ENCODE measurements at regions not wholly inside any gene's neighbourhood (a gene's known extent, or its start where the extent isn't known, plus 50 kb on each side); places are given as distances from the start of the nearest gene placed in this dataset.

GRCh38 chr5:155193029-155193428 lies 179.5 kb downstream of the KIF4B start:
- Histone ChIP-seq H3K4me2 (ENCODE audit: insufficient read depth, low read length) (no peak overlapping the region), H3K36me3 (ENCODE audit: control insufficient read depth in 2 of 2, extremely low read depth in 1 of 2, insufficient read depth in 2 of 2, low read length in 2 of 2) (no peaks in the 10 kb centered on the region), H3K27ac (ENCODE audit: insufficient read depth, low read depth, low read length) (no peak overlapping the region), H3K79me2 (ENCODE audit: control insufficient read depth, insufficient read depth, low read length) (no peaks in the 10 kb centered on the region), H3K27me3 (ENCODE audit: control insufficient read depth in 2 of 2, insufficient read depth in 2 of 2, low read length in 2 of 2) (no peaks in the 10 kb centered on the region), H3K9me1 (replicated peaks; ENCODE audit: control insufficient read depth, extremely low read depth, insufficient read depth, low read length) (no peaks in the 10 kb centered on the region), H4K20me1 (replicated peaks; ENCODE audit: control insufficient read depth, extremely low read depth, insufficient read depth, low read length) (no peaks in the 10 kb centered on the region), H3K4me1 (ENCODE audit: control insufficient read depth, extremely low read depth, insufficient read depth, low read length) (no peaks in the 10 kb centered on the region), H3K9me3 (replicated peaks; ENCODE audit: control insufficient read depth, insufficient read depth, low read length) (no peaks in the 10 kb centered on the region), H3K4me3 (replicated peaks in 1 of 3; ENCODE audit: insufficient read depth in 1 of 3, low read depth in 1 of 3, low read length in 3 of 3) (no peak overlapping the region), H2AFZ (ENCODE audit: low read depth, low read length) (no peak overlapping the region), H3K9ac (replicated peaks; ENCODE audit: extremely low read depth, insufficient read depth, low read length) (no peak overlapping the region)
- DNase-seq (ENCODE audit: low read depth, low spot score), result no peak
- intact Hi-C loops (cut with micrococcal nuclease) (no loop called here), dilution Hi-C loops (cut with MboI; ENCODE audit: extremely low pct_ligation_motif_present, low sequenced_read_pairs) (no loop called here)
- TF ChIP-seq, protein P1, sequence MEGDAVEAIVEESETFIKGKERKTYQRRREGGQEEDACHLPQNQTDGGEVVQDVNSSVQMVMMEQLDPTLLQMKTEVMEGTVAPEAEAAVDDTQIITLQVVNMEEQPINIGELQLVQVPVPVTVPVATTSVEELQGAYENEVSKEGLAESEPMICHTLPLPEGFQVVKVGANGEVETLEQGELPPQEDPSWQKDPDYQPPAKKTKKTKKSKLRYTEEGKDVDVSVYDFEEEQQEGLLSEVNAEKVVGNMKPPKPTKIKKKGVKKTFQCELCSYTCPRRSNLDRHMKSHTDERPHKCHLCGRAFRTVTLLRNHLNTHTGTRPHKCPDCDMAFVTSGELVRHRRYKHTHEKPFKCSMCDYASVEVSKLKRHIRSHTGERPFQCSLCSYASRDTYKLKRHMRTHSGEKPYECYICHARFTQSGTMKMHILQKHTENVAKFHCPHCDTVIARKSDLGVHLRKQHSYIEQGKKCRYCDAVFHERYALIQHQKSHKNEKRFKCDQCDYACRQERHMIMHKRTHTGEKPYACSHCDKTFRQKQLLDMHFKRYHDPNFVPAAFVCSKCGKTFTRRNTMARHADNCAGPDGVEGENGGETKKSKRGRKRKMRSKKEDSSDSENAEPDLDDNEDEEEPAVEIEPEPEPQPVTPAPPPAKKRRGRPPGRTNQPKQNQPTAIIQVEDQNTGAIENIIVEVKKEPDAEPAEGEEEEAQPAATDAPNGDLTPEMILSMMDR (IDR thresholded peaks at IDR 0.05; ENCODE audit: extremely low read depth in 1 of 2, insufficient read depth in 1 of 2, low read depth in 1 of 2, low read length in 2 of 2), result no peak
- TF ChIP-seq FOS (IDR thresholded peaks at IDR 0.05; ENCODE audit: borderline replicate concordance, insufficient read depth, low read length) (no peak), EZH2 (IDR thresholded peaks at IDR 0.05; ENCODE audit: borderline replicate concordance, low read depth, low read length, severe bottlenecking) (no peak), POLR2AphosphoS5 (IDR thresholded peaks at IDR 0.05; ENCODE audit: insufficient read depth, low read depth, low read length) (no peak), GATA2 (IDR thresholded peaks at IDR 0.05; ENCODE audit: insufficient read depth, insufficient read length, low read depth, low read length) (no peak), JUN (IDR thresholded peaks at IDR 0.05; ENCODE audit: borderline replicate concordance, insufficient read depth, insufficient read length, low read depth) (no peak), MYC (IDR thresholded peaks at IDR 0.05; ENCODE audit: low read depth, low read length) (no peak), POLR2A (IDR thresholded peaks at IDR 0.05; ENCODE audit: low read depth, low read length) (no peak)
- TF ChIP-seq, protein P2, sequence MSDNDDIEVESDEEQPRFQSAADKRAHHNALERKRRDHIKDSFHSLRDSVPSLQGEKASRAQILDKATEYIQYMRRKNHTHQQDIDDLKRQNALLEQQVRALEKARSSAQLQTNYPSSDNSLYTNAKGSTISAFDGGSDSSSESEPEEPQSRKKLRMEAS (IDR thresholded peaks at IDR 0.05; ENCODE audit: insufficient read depth, insufficient read length), result no peak
- ChIA-PET POLR2A (no interaction called here), CTCF (no interaction called here)
- FAIRE-seq, result no peak
- BruUV-seq (replicated peaks), result no TSS peak

Data from endothelial cell of umbilical vein (primary cell).